Cardiac muscle cell (in vitro differentiated cells and primary cell): ENCODE measurements at regions not wholly inside any gene's neighbourhood (a gene's known extent, or its start where the extent isn't known, plus 50 kb on each side); places are given as distances from the start of the nearest gene placed in this dataset.

Source experiments
- DNase-seq, 2 donors: peaks; one replicate each; pipeline versions ENCODE4 v3.0.0 to v3.0.0-alpha.2; 2010 to 2017; ENCODE audit warnings: low read depth in 1 of 2, low spot score in 1 of 2
- H3K27ac ChIP-seq: fragments of 200-600 bp; sonication (generic); 2 replicates; pipeline ENCODE4 v1.5.1; 2016
- H3K27me3 ChIP-seq: fragments of 200-600 bp; sonication (generic); 2 replicates; pipeline ENCODE4 v1.6.0; 2016; ENCODE audit warnings: control low read depth
- H3K36me3 ChIP-seq: fragments of 200-600 bp; sonication (generic); 2 replicates; pipeline ENCODE4 v1.5.1; 2016; ENCODE audit warnings: control low read depth
- H3K4me1 ChIP-seq: fragments of 200-600 bp; sonication (generic); 2 replicates; pipeline ENCODE4 v1.8.1; 2017; ENCODE audit warnings: low read depth, mild to moderate bottlenecking, mixed run types
- H3K4me3 ChIP-seq: fragments of 200-600 bp; sonication (generic); 2 replicates; pipeline ENCODE4 v1.5.1; 2016; ENCODE audit warnings: mild to moderate bottlenecking
- H3K9me3 ChIP-seq: fragments of 200-600 bp; sonication (generic); 2 replicates; pipeline ENCODE4 v1.5.1; 2017; ENCODE audit warnings: low read depth, mild to moderate bottlenecking, control low read depth
- TF ChIP-seq, protein P1 (sequence below): IDR thresholded peaks from 2 replicates; pipeline ENCODE4 v1.5.1; 2012; ENCODE audit warnings: low read depth, mild to moderate bottlenecking, low read length

DNA sequence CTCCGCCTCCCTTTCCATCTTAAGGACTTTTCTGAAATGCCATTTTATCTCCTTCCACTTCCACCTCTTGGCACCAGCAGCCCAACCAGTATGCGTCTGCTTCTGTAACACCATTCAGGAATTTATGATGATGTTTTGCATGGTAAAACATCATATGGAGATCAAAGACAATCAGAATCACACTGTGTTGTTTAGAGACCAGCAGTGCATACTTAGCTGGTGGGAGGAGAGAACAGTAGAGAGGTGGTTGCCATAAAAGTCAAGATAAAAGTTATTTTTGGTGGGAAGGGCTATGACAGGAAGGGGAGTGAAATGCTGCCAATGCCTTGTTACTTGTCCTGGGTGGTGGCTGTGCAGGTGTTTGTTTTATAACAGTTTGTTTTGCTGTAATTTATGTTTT is 268.0 kb downstream of the OPA1 start:
- Histone ChIP-seq H3K27ac (no peak overlapping the region), H3K9me3 (no peaks in the 10 kb centered on the region), H3K4me3 (no peak overlapping the region), H3K36me3 (no peaks in the 10 kb centered on the region), H3K27me3 (no peaks in the 10 kb centered on the region), H3K4me1 (peaks cover 9% of the 10 kb centered on the region)
- DNase-seq: no peak
- TF ChIP-seq, protein P1, sequence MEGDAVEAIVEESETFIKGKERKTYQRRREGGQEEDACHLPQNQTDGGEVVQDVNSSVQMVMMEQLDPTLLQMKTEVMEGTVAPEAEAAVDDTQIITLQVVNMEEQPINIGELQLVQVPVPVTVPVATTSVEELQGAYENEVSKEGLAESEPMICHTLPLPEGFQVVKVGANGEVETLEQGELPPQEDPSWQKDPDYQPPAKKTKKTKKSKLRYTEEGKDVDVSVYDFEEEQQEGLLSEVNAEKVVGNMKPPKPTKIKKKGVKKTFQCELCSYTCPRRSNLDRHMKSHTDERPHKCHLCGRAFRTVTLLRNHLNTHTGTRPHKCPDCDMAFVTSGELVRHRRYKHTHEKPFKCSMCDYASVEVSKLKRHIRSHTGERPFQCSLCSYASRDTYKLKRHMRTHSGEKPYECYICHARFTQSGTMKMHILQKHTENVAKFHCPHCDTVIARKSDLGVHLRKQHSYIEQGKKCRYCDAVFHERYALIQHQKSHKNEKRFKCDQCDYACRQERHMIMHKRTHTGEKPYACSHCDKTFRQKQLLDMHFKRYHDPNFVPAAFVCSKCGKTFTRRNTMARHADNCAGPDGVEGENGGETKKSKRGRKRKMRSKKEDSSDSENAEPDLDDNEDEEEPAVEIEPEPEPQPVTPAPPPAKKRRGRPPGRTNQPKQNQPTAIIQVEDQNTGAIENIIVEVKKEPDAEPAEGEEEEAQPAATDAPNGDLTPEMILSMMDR: no peak

DNA sequence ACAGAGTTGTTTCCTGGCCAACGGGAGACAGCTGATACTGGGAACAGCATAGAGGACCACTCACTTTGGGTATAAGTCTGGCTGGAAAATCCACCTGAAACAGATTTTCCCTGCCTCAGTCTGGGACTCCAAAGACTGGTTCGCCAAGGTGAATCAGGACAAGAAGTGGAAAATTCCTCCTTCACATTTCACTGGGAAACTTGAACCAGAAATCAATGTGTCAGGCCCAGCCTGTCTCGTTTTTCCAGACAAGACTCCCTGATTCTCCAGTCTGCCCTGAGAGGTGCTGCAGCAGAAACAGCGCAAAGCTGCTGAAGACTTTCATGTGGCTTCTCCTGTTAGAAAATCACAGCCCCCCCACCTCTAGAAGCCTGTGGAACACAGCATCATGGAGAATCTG is 269.8 kb downstream of the OPA1 start:
- Histone ChIP-seq H3K27me3 (no peaks in the 10 kb centered on the region), H3K27ac (no peak overlapping the region), H3K9me3 (no peaks in the 10 kb centered on the region), H3K4me3 (no peak overlapping the region), H3K4me1 (peaks cover 9% of the 10 kb centered on the region), H3K36me3 (no peaks in the 10 kb centered on the region)
- TF ChIP-seq, protein P1: no peak
- DNase-seq: no peak

DNA sequence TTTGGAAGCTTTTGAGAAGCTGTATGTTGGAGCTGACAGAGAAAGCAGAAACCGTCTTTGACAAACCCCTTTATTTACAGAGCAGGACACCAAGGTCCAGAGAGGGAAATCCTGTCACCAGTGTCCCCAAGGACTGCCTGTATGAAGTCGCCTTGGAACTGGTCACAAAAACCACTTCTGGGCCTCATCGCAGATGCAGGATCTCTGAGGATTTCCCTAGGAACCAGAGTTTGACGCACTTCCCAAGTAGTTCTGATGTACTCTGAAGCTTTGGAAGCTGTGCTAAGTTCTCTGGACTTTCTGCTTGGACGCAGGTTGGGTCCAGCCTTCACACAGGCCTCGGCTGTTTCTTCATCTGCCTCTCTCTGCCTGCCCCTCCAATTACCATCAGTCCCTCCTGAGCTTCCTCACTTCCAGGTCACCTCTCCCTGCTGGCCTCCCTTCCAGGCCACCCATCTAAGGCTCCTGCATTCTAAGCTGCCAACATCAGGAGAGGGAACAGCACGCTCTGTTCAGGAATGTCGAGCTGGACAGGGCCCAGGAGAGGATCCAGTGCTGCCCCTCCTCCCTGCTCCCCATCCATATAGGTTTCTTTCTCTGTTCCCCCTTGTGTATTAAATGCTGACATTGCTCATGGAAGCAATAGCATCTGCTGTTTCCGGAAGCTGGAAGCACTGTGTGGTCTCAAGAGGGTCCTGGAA is 270.8 kb downstream of the OPA1 start:
- H3K4me1 ChIP-seq: peaks cover 9% of the 10 kb centered on the region
- H3K9me3 ChIP-seq: no peaks in the 10 kb centered on the region
- H3K4me3 ChIP-seq: no peak overlapping the region
- TF ChIP-seq, protein P1: no peak
- peaks cover 3% of the 10 kb centered on the region for H3K27me3 ChIP-seq
- DNase-seq: peak; percentile 37 to 54
- no peak overlapping the region for H3K27ac ChIP-seq
- no peaks in the 10 kb centered on the region for H3K36me3 ChIP-seq

DNA sequence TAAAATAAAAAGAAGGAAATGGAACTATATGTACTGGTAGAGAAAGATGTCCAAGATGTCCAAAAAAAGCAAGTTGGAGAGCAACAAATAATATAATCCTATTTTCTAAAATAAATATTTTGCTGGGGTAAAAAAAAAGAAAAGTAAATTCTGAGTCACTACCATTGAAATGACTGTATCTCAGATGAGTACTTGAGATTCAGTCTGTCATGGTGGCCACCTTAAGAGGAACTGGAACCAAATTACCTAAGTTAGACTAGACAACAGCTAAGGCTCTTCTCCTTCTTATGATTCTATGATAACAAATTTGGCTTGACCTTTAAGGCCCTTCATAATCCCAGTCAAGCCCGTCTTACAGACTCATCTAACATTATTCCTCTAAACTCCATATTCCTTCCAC is 270.6 kb upstream of the HES1 start:
- no peaks in the 10 kb centered on the region for H3K36me3 ChIP-seq

DNA sequence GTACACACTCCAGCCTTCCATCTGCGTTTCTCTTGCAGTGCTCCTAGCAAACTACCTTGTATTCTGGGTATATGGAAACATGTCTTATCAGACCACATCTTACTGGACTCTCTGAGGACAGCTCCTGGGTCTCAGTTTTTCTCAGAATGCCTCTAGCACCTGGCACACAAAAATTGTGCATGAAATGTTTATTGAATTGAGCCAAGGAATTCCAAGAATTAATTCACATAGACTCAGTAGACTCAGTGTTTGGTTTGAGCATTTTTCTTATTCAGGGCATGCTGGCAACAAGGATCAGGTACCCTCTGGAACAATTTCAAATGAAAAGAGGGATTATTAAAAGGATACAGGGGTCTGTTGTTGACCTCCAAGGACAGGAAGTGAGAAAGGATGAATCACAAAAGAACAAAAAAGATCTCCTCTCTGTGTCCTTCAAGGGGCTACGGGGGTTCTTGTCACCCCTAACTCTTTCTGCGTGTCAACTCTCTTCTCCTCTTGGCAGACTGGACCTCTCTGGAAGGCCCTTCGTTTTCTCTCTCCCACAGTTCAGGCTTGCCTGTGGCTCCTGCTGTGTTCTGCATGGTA is 270.0 kb upstream of the HES1 start:
- Histone ChIP-seq H3K36me3 (no peaks in the 10 kb centered on the region), H3K27me3 (peaks cover 14% of the 10 kb centered on the region), H3K4me3 (no peak overlapping the region), H3K4me1 (peaks cover 7% of the 10 kb centered on the region), H3K9me3 (no peaks in the 10 kb centered on the region), H3K27ac (no peak overlapping the region)
- no peak for DNase-seq
- TF ChIP-seq, protein P1: no peak

More for the DNA sequence above, 270.6 kb upstream of the HES1 start:
- Histone ChIP-seq H3K4me3 (no peak overlapping the region), H3K27me3 (peaks cover 14% of the 10 kb centered on the region), H3K9me3 (no peaks in the 10 kb centered on the region), H3K4me1 (peaks cover 9% of the 10 kb centered on the region), H3K27ac (no peak overlapping the region)
- TF ChIP-seq, protein P1: no peak
- DNase-seq: no peak
